Left ventricle myocardium inferior (tissue), 1 donor: ENCODE measurements at regions not wholly inside any gene's neighbourhood (a gene's known extent, or its start where the extent isn't known, plus 50 kb on each side); places are given as distances from the start of the nearest gene placed in this dataset.

ENCODE experiments used
- DNase-seq: peaks from one replicate; pipeline ENCODE4 v3.0.0-alpha.2; 2020
- H3K27ac ChIP-seq: fragments of 200-600 bp; replicated peaks from 2 replicates; pipeline ENCODE4 v1.8.0; 2021
- H3K27me3 ChIP-seq: fragments of 200-600 bp; 2 replicates; pipeline ENCODE4 v1.8.0; 2021; ENCODE audit warnings: low read depth
- H3K36me3 ChIP-seq: fragments of 200-600 bp; 2 replicates; pipeline ENCODE4 v1.8.0; 2021
- H3K4me1 ChIP-seq: fragments of 200-600 bp; 2 replicates; pipeline ENCODE4 v1.8.0; 2021
- H3K4me3 ChIP-seq: fragments of 200-600 bp; 2 replicates; pipeline ENCODE4 v1.8.0; 2021; ENCODE audit warnings: mild to moderate bottlenecking, moderate library complexity
- H3K9me3 ChIP-seq: fragments of 200-600 bp; replicated peaks from 2 replicates; pipeline ENCODE4 v1.8.0; 2021
- CTCF ChIP-seq: fragments of 200-600 bp; IDR thresholded peaks from 2 replicates; pipeline ENCODE4 v1.8.0; 2021; ENCODE audit warnings: antibody characterized with exemption, mild to moderate bottlenecking, borderline replicate concordance
- intact Hi-C: fragments of 100-400 bp; cut with micrococcal nuclease; formaldehyde crosslinking; loops from one replicate; pipeline ENCODE4 v1.11.0; 2022
- donor health status: DM: no; HTN: yes; CAD: no; lungs with severe emphysema.

GRCh38 chr13:85631801-85632200 is 167.4 kb downstream of the SLITRK6 start:
- no peak for DNase-seq
- intact Hi-C loops: no loop called here
- Histone ChIP-seq H3K27ac (no peak overlapping the region), H3K4me1 (no peaks in the 10 kb centered on the region), H3K9me3 (no peaks in the 10 kb centered on the region), H3K27me3 (no peaks in the 10 kb centered on the region), H3K4me3 (no peak overlapping the region), H3K36me3 (no peaks in the 10 kb centered on the region)
- TF ChIP-seq CTCF: no peak

GRCh38 chr13:85626603-85627002 is 172.6 kb downstream of the SLITRK6 start:
- TF ChIP-seq CTCF: no peak
- no peak overlapping the region for H3K4me3 ChIP-seq

GRCh38 chr13:85619321-85619720 is 179.9 kb downstream of the SLITRK6 start:
- H3K9me3 ChIP-seq: no peaks in the 10 kb centered on the region
- H3K4me3 ChIP-seq: no peak overlapping the region
- H3K27me3 ChIP-seq: no peaks in the 10 kb centered on the region
- no peak for DNase-seq
- intact Hi-C loops: no loop called here
- H3K4me1 ChIP-seq: no peaks in the 10 kb centered on the region
- H3K27ac ChIP-seq: no peak overlapping the region
- no peak for TF ChIP-seq CTCF
- H3K36me3 ChIP-seq: no peaks in the 10 kb centered on the region

More at GRCh38 chr13:85626603-85627002, 172.6 kb downstream of the SLITRK6 start:
- no peaks in the 10 kb centered on the region for H3K4me1 ChIP-seq
- H3K36me3 ChIP-seq: no peaks in the 10 kb centered on the region
- intact Hi-C loops: no loop called here
- no peak overlapping the region for H3K27ac ChIP-seq
- DNase-seq: no peak
- no peaks in the 10 kb centered on the region for H3K27me3 ChIP-seq
- H3K9me3 ChIP-seq: no peaks in the 10 kb centered on the region

- intact Hi-C loops: no loop called here
- Histone ChIP-seq H3K27me3 (no peaks in the 10 kb centered on the region), H3K4me1 (no peaks in the 10 kb centered on the region), H3K4me3 (no peak overlapping the region), H3K27ac (no peak overlapping the region), H3K36me3 (no peaks in the 10 kb centered on the region), H3K9me3 (no peaks in the 10 kb centered on the region)
- DNase-seq: no peak
- no peak for TF ChIP-seq CTCF
These were observed 180.7 kb downstream of the SLITRK6 start for GRCh38 chr13:85618521-85618920.

- no peaks in the 10 kb centered on the region for H3K9me3 ChIP-seq
- no peak for DNase-seq
- no peaks in the 10 kb centered on the region for H3K27me3 ChIP-seq
- H3K4me3 ChIP-seq: no peak overlapping the region
- intact Hi-C loops: no loop called here
- H3K4me1 ChIP-seq: no peaks in the 10 kb centered on the region
- H3K36me3 ChIP-seq: no peaks in the 10 kb centered on the region
- TF ChIP-seq CTCF: no peak
- no peak overlapping the region for H3K27ac ChIP-seq
These were observed 182.9 kb downstream of the SLITRK6 start for GRCh38 chr13:85616275-85616674.

- no peak for TF ChIP-seq CTCF
- intact Hi-C loops: no loop called here
- no peaks in the 10 kb centered on the region for H3K9me3 ChIP-seq
These were observed 184.2 kb downstream of the SLITRK6 start for GRCh38 chr13:85615031-85615430.

More at GRCh38 chr13:85615031-85615430, 184.2 kb downstream of the SLITRK6 start:
- no peaks in the 10 kb centered on the region for H3K4me1 ChIP-seq
- no peak for DNase-seq
- no peak overlapping the region for H3K4me3 ChIP-seq
- H3K36me3 ChIP-seq: no peaks in the 10 kb centered on the region
- no peak overlapping the region for H3K27ac ChIP-seq
- no peaks in the 10 kb centered on the region for H3K27me3 ChIP-seq
